ENCODE measurements at regions not wholly inside any gene's neighbourhood (a gene's known extent, or its start where the extent isn't known, plus 50 kb on each side); places are given as distances from the start of the nearest gene placed in this dataset.
A peak's percentile ranks its signal among the peaks of the same experiment; 100 is the strongest.
"Not testable (repeated sequence)": the region's sequence is repeated elsewhere in the genome, so short reads cannot be mapped to it uniquely, and the experiment has no call there.

- Histone ChIP-seq H3K4me1 (replicated peaks in 1 of 2) (no peaks in the 10 kb centered on the region), H3K27ac (no peak overlapping the region), H3K4me3 (no peak overlapping the region)
- in situ Hi-C loops (cut with MboI; ENCODE audit: low pct_unique_long_range_greater_than_20kb in 2 of 9, low sequenced_read_pairs in 9 of 9, unreplicated experiment in 9 of 9) = no loop called here
- ATAC-seq (replicated peaks in 6 of 8) = no peak
Measured at GRCh38 chr3:165716592-165716991, 120.6 kb downstream of the BCHE start.

- in situ Hi-C loops (cut with MboI; ENCODE audit: low pct_unique_long_range_greater_than_20kb in 2 of 9, low sequenced_read_pairs in 9 of 9, unreplicated experiment in 9 of 9) = no loop called here
- WGBS, 10 experiments = 0 to 100% (median 78%) methylated on average over 1 to 4 of the region's 7 CpGs; no CpG with 5 or more reads in 4 of the 10 experiments
- Histone ChIP-seq H3K27ac (no peak overlapping the region), H3K4me1 (replicated peaks in 1 of 2) (no peaks in the 10 kb centered on the region), H3K4me3 (no peak overlapping the region)
- no peak for ATAC-seq (replicated peaks in 6 of 8)
Measured at GRCh38 chr3:165713479-165713878, 123.7 kb downstream of the BCHE start.

- WGBS, 10 experiments = 0 to 100% (median 81%) methylated on average over 1 to 8 of the region's 8 CpGs; no CpG with 5 or more reads in 4 of the 10 experiments
- Histone ChIP-seq H3K4me1 (replicated peaks in 1 of 2) (no peaks in the 10 kb centered on the region), H3K4me3 (no peak overlapping the region), H3K27ac (no peak overlapping the region)
- ATAC-seq (replicated peaks in 6 of 8) = no peak
- in situ Hi-C loops (cut with MboI; ENCODE audit: low pct_unique_long_range_greater_than_20kb in 2 of 9, low sequenced_read_pairs in 9 of 9, unreplicated experiment in 9 of 9) = no loop called here
Measured at GRCh38 chr3:165712382-165712781, 124.8 kb downstream of the BCHE start.

- no peak overlapping the region for H3K27ac ChIP-seq
- no peak overlapping the region for H3K4me3 ChIP-seq
- H3K4me1 ChIP-seq (replicated peaks in 1 of 2) = peaks cover 3 to 16% of the 10 kb centered on the region in 2 donors
- 12 to 100% (median 89%) methylated on average over 1 to 2 of the region's 2 CpGs; no CpG with 5 or more reads in 1 of the 10 experiments for WGBS, 10 experiments
- in situ Hi-C loops (cut with MboI; ENCODE audit: low pct_unique_long_range_greater_than_20kb in 2 of 9, low sequenced_read_pairs in 9 of 9, unreplicated experiment in 9 of 9) = no loop called here
- no peak for ATAC-seq (replicated peaks in 6 of 8)
Measured at GRCh38 chr3:165697910-165698309, 139.3 kb downstream of the BCHE start.

GRCh38 chr3:165696496-165696895, 140.7 kb downstream of the BCHE start:
- 0 to 100% (median 86%) methylated on average over 1 of the region's 1 CpG; no CpG with 5 or more reads in 1 of the 10 experiments for WGBS, 10 experiments
- in situ Hi-C loops (cut with MboI; ENCODE audit: low pct_unique_long_range_greater_than_20kb in 2 of 9, low sequenced_read_pairs in 9 of 9, unreplicated experiment in 9 of 9) = no loop called here
- peak in 5 of 8 experiments; percentile 39 to 85 (median 62) for ATAC-seq (replicated peaks in 6 of 8)
- H3K4me1 ChIP-seq (replicated peaks in 1 of 2) = peaks cover 3 to 16% of the 10 kb centered on the region in 2 donors
- no peak overlapping the region for H3K27ac ChIP-seq
- H3K4me3 ChIP-seq = no peak overlapping the region

GRCh38 chr3:165683947-165684346, 153.3 kb downstream of the BCHE start:
- no peak for ATAC-seq (replicated peaks in 6 of 8)
- 25 to 100% (median 87%) methylated on average over 1 to 4 of the region's 4 CpGs; no CpG with 5 or more reads in 2 of the 10 experiments for WGBS, 10 experiments
- Histone ChIP-seq H3K4me1 (replicated peaks in 1 of 2) (no peaks in the 10 kb centered on the region), H3K27ac (no peak overlapping the region), H3K4me3 (no peak overlapping the region)
- in situ Hi-C loops (cut with MboI; ENCODE audit: low pct_unique_long_range_greater_than_20kb in 2 of 9, low sequenced_read_pairs in 9 of 9, unreplicated experiment in 9 of 9) = no loop called here

GRCh38 chr3:165682734-165683133, 154.5 kb downstream of the BCHE start:
- in situ Hi-C loops (cut with MboI; ENCODE audit: low pct_unique_long_range_greater_than_20kb in 2 of 9, low sequenced_read_pairs in 9 of 9, unreplicated experiment in 9 of 9) = no loop called here
- H3K4me1 ChIP-seq (replicated peaks in 1 of 2) = no peaks in the 10 kb centered on the region
- no peak overlapping the region for H3K27ac ChIP-seq
- ATAC-seq (replicated peaks in 6 of 8) = no peak
- 0 to 100% (median 76%) methylated on average over 1 to 3 of the region's 3 CpGs; no CpG with 5 or more reads in 1 of the 10 experiments for WGBS, 10 experiments
- no peak overlapping the region for H3K4me3 ChIP-seq

GRCh38 chr3:165669967-165670366, 167.3 kb downstream of the BCHE start:
- WGBS, 10 experiments = 0 to 100% (median 86%) methylated on average over 1 to 2 of the region's 2 CpGs; no CpG with 5 or more reads in 2 of the 10 experiments
- Histone ChIP-seq H3K4me1 (replicated peaks in 1 of 2) (no peaks in the 10 kb centered on the region), H3K27ac (no peak overlapping the region), H3K4me3 (no peak overlapping the region)
- in situ Hi-C loops (cut with MboI; ENCODE audit: low pct_unique_long_range_greater_than_20kb in 2 of 9, low sequenced_read_pairs in 9 of 9, unreplicated experiment in 9 of 9) = no loop called here
- ATAC-seq (replicated peaks in 6 of 8) = peak in 1 of 8 experiments; percentile 78

- Histone ChIP-seq H3K4me1 (replicated peaks in 1 of 2) (no peaks in the 10 kb centered on the region), H3K27ac (no peak overlapping the region), H3K4me3 (no peak overlapping the region)
- peak in 1 of 8 experiments; percentile 53 for ATAC-seq (replicated peaks in 6 of 8)
- in situ Hi-C loops (cut with MboI; ENCODE audit: low pct_unique_long_range_greater_than_20kb in 2 of 9, low sequenced_read_pairs in 9 of 9, unreplicated experiment in 9 of 9) = no loop called here
Measured at GRCh38 chr3:165669504-165669903, 167.7 kb downstream of the BCHE start.

GRCh38 chr3:165667676-165668075, 169.5 kb downstream of the BCHE start:
- WGBS, 10 experiments = 0 to 100% (median 90%) methylated on average over 1 to 2 of the region's 2 CpGs; no CpG with 5 or more reads in 1 of the 10 experiments
- Histone ChIP-seq H3K4me3 (no peak overlapping the region), H3K27ac (no peak overlapping the region), H3K4me1 (replicated peaks in 1 of 2) (no peaks in the 10 kb centered on the region)
- ATAC-seq (replicated peaks in 6 of 8) = no peak
- in situ Hi-C loops (cut with MboI; ENCODE audit: low pct_unique_long_range_greater_than_20kb in 2 of 9, low sequenced_read_pairs in 9 of 9, unreplicated experiment in 9 of 9) = no loop called here

- WGBS, 10 experiments = 29 to 100% (median 89%) methylated on average over 1 to 2 of the region's 2 CpGs; no CpG with 5 or more reads in 1 of the 10 experiments
- in situ Hi-C loops (cut with MboI; ENCODE audit: low pct_unique_long_range_greater_than_20kb in 2 of 9, low sequenced_read_pairs in 9 of 9, unreplicated experiment in 9 of 9) = no loop called here
- ATAC-seq (replicated peaks in 6 of 8) = no peak
Measured at GRCh38 chr3:165658027-165658426, 179.2 kb downstream of the BCHE start.

GRCh38 chr3:165653130-165653778, 184.0 kb downstream of the BCHE start:
- in situ Hi-C loops (cut with MboI; ENCODE audit: low pct_unique_long_range_greater_than_20kb in 2 of 9, low sequenced_read_pairs in 9 of 9, unreplicated experiment in 9 of 9) = no loop called here
- 0 to 100% (median 86%) methylated on average over 1 of the region's 1 CpG; no CpG with 5 or more reads in 6 of the 10 experiments for WGBS, 10 experiments
- no peaks in the 10 kb centered on the region for H3K4me1 ChIP-seq (replicated peaks in 1 of 2)
- no peak for ATAC-seq (replicated peaks in 6 of 8)
- no peak overlapping the region for H3K4me3 ChIP-seq
- no peak overlapping the region for H3K27ac ChIP-seq

More at GRCh38 chr3:165658027-165658426, 179.2 kb downstream of the BCHE start:
- no peak overlapping the region for H3K4me3 ChIP-seq
- no peaks in the 10 kb centered on the region for H3K4me1 ChIP-seq (replicated peaks in 1 of 2)
- no peak overlapping the region for H3K27ac ChIP-seq

- ATAC-seq (replicated peaks in 6 of 8); H3K27ac ChIP-seq; in situ Hi-C loops (cut with MboI; ENCODE audit: low pct_unique_long_range_greater_than_20kb in 2 of 9, low sequenced_read_pairs in 9 of 9, unreplicated experiment in 9 of 9); H3K4me1 ChIP-seq (replicated peaks in 1 of 2); H3K4me3 ChIP-seq: not testable (repeated sequence)
- WGBS, 10 experiments = no CpG with 5 or more reads among the region's 30 CpGs
Measured at GRCh38 chr3:165649282-165649681, 187.9 kb downstream of the BCHE start.

GRCh38 chr3:165645191-165645590, 192.0 kb downstream of the BCHE start:
- 20 to 100% (median 88%) methylated on average over 1 to 2 of the region's 2 CpGs; no CpG with 5 or more reads in 3 of the 10 experiments for WGBS, 10 experiments
- ATAC-seq (replicated peaks in 6 of 8) = no peak
- in situ Hi-C loops (cut with MboI; ENCODE audit: low pct_unique_long_range_greater_than_20kb in 2 of 9, low sequenced_read_pairs in 9 of 9, unreplicated experiment in 9 of 9) = no loop called here
- H3K4me1 ChIP-seq (replicated peaks in 1 of 2) = no peaks in the 10 kb centered on the region
- no peak overlapping the region for H3K4me3 ChIP-seq
- no peak overlapping the region for H3K27ac ChIP-seq
